ENCODE measurements at regions not wholly inside any gene's neighbourhood (a gene's known extent, or its start where the extent isn't known, plus 50 kb on each side); places are given as distances from the start of the nearest gene placed in this dataset.
"Not testable (repeated sequence)": the region's sequence is repeated elsewhere in the genome, so short reads cannot be mapped to it uniquely, and the experiment has no call there.

DNA sequence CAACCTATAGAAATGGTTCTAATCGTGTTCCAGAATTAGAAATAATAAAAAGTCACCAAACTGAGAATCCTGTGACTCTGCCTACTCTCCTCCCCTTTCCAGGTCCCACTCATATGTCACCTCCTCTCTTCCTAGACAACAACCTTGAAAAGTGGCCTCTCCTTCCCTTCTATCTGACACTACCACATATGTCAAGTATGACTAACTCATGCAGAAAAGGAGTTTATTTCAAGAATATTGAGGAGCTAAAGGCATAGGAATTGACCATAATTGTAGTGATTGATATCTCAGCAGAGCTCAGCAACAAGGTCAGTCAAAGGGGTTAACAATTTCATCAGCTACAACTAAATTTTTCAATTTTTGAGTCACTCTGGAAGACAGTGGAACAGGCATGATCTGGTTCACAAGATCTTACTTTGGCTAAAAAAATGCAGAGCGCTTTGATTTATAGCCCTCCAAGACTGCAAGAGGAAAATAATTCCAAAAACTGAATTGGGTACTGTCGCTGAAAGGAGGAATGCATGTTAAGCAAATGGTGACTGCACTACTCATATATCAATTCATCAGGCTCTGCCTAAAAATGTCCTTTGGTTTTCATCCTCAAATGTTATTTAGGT is 160.6 kb upstream of the ARHGEF26 start:
- no peak for DNase-seq (ENCODE audit: low spot score)
- in situ Hi-C loops (cut with HindIII; ENCODE audit: low sequenced_read_pairs): no loop called here

DNA sequence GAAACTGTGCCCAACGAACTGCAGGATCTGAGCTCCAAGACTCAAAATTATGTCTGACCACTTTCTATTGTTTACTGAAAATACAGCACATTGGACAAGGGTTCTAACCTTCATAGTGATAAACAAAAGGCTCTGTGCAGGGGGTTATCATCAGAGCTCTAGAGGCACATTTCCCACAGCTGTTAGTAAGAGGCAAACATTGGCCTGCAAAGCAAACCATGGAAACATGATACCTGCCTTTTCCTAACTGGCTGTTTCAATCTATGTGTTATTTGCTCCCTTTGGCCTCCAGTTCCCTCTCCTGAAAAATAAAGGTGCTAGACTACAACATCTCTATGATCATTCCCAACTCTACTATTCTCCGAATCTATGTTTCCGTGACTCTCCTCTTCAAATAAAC is 159.7 kb upstream of the ARHGEF26 start:
- in situ Hi-C loops (cut with HindIII; ENCODE audit: low sequenced_read_pairs): no loop called here
- DNase-seq (ENCODE audit: low spot score): no peak

- DNase-seq (ENCODE audit: low spot score): no peak
- in situ Hi-C loops (cut with HindIII; ENCODE audit: low sequenced_read_pairs): no loop called here
These were observed 158.2 kb upstream of the ARHGEF26 start for GRCh38 chr3:153963012-153963411.

DNA sequence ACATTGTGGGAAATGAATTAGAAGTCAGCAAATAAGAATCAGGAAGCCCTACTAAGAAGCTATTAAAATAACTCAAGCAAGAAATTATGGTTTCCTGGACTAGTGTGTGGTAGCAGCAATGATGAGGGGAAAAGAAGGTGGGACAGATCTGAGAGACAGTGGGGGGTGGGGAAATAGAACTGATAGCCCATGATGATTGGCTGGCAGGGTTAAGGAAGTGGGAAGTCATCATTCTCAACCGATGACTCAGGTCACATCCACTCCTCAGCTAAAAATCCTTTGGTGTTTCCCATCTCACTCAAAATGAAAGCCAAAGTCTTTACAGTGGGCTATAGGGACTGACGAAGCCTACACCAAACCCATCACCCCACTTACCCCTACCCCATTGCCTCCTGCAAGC is 153.9 kb upstream of the ARHGEF26 start:
- DNase-seq (ENCODE audit: low spot score): no peak
- in situ Hi-C loops (cut with HindIII; ENCODE audit: low sequenced_read_pairs): no loop called here

DNA sequence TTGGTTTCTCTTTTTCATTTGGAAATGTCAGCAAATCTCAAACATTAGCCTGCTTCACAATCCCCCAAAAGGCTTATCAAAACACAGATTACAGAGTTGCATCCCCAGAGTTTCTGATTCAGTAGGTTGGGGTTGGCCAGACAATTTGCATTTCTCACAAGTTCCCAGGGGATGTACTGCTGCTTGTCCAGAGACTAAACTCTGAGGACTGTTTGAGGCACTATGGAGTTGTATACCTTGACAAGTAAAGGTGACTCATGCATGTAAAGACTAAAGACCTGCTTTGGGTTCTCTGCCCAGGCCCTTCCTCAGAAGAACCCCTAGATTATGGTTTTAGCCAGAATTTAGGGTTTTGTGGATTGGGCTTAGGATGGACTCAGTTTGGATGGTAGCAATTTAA is 151.1 kb upstream of the ARHGEF26 start:
- in situ Hi-C loops (cut with HindIII; ENCODE audit: low sequenced_read_pairs): no loop called here
- no peak for DNase-seq (ENCODE audit: low spot score)

- in situ Hi-C loops (cut with HindIII; ENCODE audit: low sequenced_read_pairs): no loop called here
- DNase-seq (ENCODE audit: low spot score): no peak
These were observed 150.3 kb upstream of the ARHGEF26 start for GRCh38 chr3:153970741-153971347.

- DNase-seq (ENCODE audit: low spot score): no peak
- in situ Hi-C loops (cut with HindIII; ENCODE audit: low sequenced_read_pairs): no loop called here
These were observed 148.3 kb upstream of the ARHGEF26 start for GRCh38 chr3:153972862-153973261.

- DNase-seq (ENCODE audit: low spot score): no peak
- in situ Hi-C loops (cut with HindIII; ENCODE audit: low sequenced_read_pairs): no loop called here
These were observed 147.4 kb upstream of the ARHGEF26 start for GRCh38 chr3:153973722-153974265.

- DNase-seq (ENCODE audit: low spot score): no peak
- in situ Hi-C loops (cut with HindIII; ENCODE audit: low sequenced_read_pairs): no loop called here
These were observed 146.6 kb upstream of the ARHGEF26 start for GRCh38 chr3:153974614-153975013.

DNA sequence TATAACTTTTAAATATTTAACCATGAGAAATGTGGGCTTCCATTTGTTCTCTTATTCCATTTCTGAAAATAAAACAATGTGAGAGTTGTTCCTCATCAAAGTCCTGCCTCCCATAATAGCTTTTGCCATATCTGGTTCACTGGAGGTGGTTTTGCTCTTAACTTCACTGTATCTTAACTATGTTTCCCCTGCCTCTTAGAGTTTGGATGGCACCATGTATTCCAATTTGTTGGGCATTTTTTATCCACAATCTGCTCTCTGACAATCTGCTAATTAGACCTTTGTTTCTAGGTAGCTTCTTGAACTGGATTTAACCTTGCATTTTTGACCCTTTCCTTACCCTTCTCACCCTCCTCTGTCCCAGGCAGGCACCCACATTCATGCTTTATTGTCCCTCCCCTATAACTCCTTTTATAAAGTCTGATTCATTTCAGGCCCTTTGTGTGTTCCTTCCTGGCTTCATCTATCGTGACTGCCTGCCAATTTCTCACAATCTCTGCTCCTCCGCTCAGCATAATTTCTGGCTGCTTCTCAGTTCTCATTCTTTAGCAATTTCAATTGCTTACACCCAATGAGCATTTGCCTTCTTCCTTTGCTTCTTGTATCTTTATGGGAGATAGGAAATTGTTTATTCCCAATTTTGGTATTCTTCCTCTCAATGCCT is 144.2 kb upstream of the ARHGEF26 start:
- peak; percentile 15 for DNase-seq (ENCODE audit: low spot score)
- in situ Hi-C loops (cut with HindIII; ENCODE audit: low sequenced_read_pairs): no loop called here

GRCh38 chr3:153978006-153978405 is 143.2 kb upstream of the ARHGEF26 start:
- DNase-seq (ENCODE audit: low spot score): no peak
- in situ Hi-C loops (cut with HindIII; ENCODE audit: low sequenced_read_pairs): no loop called here

DNA sequence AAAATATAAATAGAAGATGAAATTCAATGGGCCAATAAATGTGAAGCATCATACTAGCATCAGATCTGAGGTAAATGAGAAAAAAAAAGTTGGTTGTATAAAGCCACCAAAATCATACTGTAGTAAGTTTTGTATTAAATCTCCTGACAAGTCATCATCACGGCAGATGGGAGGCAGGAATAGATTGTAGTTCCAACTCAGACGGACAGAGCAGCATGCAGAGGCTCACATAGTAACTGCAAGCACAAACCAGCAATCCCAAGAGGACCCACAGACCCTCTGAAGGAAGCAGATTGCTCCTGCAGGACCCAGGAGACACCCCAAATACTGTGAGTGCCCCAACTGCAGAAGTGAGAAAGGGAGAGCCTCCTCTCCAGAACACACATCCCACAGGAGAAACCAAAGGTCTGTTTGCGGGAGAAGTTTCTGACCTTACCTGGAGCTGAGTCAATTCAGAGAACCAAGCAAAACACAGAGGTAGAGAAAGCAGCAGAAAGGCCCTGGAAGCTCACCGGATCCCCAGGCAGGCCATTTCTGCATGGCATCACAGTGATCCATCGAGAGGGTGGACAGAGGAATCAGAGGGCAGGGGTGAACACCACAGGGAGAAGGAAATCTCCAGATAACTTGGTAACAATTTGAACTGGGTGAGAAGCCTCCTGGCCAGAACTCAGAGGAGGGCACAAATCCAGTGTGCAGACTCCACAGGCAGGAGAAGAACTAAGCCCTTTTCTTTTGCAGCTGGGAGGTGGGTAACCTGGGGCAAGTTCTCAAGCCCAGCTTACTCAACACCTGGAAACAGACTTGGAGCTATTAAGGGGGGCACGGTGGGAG is 141.6 kb upstream of the ARHGEF26 start:
- no peak for DNase-seq (ENCODE audit: low spot score)
- in situ Hi-C loops (cut with HindIII; ENCODE audit: low sequenced_read_pairs): no loop called here

DNA sequence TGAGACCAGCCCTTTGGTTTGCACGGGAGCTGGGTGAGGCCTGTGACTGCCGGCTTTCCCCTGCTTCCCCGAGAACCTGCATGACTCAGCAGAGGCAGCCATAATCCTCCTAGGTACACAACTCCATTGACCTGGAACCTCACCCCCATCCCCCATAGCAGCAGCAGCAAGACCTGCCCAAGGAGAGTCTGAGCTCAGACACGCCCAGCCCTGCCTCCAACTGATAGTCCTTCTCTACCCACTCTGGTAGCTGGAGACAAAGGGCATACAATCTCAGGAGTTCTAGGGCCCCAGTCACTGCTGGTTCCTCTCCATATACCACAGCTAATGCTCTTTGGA is 141.0 kb upstream of the ARHGEF26 start:
- in situ Hi-C loops (cut with HindIII; ENCODE audit: low sequenced_read_pairs): no loop called here

DNA sequence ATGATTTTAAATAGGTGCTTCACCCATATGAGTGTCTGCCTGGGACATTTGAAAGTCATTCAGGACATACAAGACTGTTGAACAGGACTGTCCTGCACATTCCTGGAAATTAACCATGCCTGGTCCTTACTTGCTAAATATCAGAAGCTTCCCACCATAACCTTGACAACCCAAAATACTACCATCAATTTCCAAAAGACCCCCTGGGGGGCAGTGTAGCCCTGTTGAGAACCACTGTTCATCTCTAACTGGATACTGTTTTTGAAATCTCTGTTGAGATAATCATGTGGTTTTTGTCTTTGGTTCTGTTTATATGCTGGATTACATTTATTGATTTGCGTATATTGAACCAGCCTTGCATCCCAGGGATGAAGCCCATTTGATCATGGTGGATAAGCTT is 123.8 kb upstream of the ARHGEF26 start:
- DNase-seq (ENCODE audit: low spot score); in situ Hi-C loops (cut with HindIII; ENCODE audit: low sequenced_read_pairs): not testable (repeated sequence)

More for the DNA sequence above, 141.0 kb upstream of the ARHGEF26 start:
- no peak for DNase-seq (ENCODE audit: low spot score)

- DNase-seq (ENCODE audit: low spot score): no peak
- in situ Hi-C loops (cut with HindIII; ENCODE audit: low sequenced_read_pairs): no loop called here
These were observed 117.5 kb upstream of the ARHGEF26 start for GRCh38 chr3:154003649-154004048.

DNA sequence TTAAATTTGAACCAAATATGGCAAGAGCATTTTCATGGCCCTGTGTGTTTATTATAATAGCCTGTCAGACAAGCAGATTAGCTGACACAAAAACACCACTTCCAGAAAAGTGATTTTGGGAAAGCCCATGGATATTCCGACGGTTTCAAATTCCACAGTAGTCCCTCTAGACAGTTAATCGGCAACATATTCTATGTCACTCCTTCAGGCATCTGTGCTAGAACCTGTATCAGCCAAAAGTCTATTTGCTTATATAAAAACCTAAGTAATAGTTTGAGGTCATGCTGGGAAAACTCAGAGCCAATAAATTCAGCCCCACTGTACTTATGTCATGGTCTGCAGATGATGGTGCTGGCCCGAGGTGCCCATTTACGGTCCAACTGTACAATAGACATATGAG is 110.2 kb upstream of the ARHGEF26 start:
- in situ Hi-C loops (cut with HindIII; ENCODE audit: low sequenced_read_pairs): no loop called here

DNA sequence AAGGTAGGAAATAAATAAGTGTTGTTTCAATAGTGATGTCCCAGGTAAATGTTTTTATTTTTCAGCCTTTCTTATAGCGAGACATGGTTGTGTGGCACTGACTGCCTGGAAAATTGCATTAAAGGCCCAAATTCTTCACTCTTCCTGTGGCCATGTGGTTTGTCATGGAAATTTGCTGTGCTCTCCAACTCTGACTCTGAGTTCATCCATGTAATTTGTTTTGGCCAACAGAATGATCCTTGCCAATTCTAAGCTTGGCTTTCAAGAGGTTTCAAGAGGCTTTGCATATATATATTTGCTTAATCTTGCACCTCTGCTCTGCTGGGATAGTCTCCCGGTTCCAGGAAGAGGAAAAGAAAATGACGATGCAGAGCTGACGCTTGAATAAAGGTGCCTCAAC is 107.5 kb upstream of the ARHGEF26 start:
- in situ Hi-C loops (cut with HindIII; ENCODE audit: low sequenced_read_pairs): no loop called here
- no peak for DNase-seq (ENCODE audit: low spot score)

More for the DNA sequence above, 110.2 kb upstream of the ARHGEF26 start:
- DNase-seq (ENCODE audit: low spot score): no peak

DNA sequence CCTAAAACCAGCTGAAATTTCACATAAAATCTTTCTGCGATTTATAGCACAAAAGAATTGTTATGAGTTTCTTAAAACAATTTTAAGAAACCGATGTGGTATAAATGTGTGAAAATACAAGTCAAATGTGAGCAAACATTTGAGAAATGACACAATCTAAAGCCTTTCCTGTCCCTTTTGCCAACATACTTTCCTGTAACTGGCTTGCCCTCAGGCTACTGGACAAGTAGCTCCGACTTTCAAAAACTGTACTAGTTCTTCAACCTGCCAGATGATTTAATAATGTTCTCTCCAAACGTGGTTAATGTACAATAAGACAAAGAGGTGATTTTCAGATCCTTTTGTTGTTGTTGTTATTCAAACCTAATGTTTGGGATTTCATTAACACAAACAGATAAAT is 105.9 kb upstream of the ARHGEF26 start:
- DNase-seq (ENCODE audit: low spot score): no peak
- in situ Hi-C loops (cut with HindIII; ENCODE audit: low sequenced_read_pairs): no loop called here

GRCh38 chr3:154018100-154018696 is 103.0 kb upstream of the ARHGEF26 start:
- in situ Hi-C loops (cut with HindIII; ENCODE audit: low sequenced_read_pairs): no loop called here
- DNase-seq (ENCODE audit: low spot score): no peak

Data from G401 (cell line).